ENCODE measurements at regions not wholly inside any gene's neighbourhood (a gene's known extent, or its start where the extent isn't known, plus 50 kb on each side); places are given as distances from the start of the nearest gene placed in this dataset.
"Not testable (repeated sequence)": the region's sequence is repeated elsewhere in the genome, so short reads cannot be mapped to it uniquely, and the experiment has no call there.

- H3K27ac Mint-ChIP-seq: no peak overlapping the region
- H3K27me3 Mint-ChIP-seq: peaks cover 24% of the 10 kb centered on the region
- H3K4me3 Mint-ChIP-seq: no peak overlapping the region
- no peak for DNase-seq
- no peaks in the 10 kb centered on the region for H3K9me3 ChIP-seq (ENCODE audit: control insufficient read depth, low read length, poor library complexity, severe bottlenecking)
- peaks cover 2% of the 10 kb centered on the region for H3K36me3 Mint-ChIP-seq (ENCODE audit: low read depth)
- ATAC-seq: no peak
- H3K4me1 Mint-ChIP-seq: peaks cover 2% of the 10 kb centered on the region
Observed at GRCh38 chr6:154624038-154624599, 109.1 kb upstream of the SCAF8 start.

GRCh38 chr6:154624727-154625126 is 108.5 kb upstream of the SCAF8 start:
- peaks cover 18% of the 10 kb centered on the region for H3K27me3 Mint-ChIP-seq
- not testable (repeated sequence) for H3K36me3 Mint-ChIP-seq (ENCODE audit: low read depth); DNase-seq; H3K27ac Mint-ChIP-seq; H3K4me3 Mint-ChIP-seq; ATAC-seq; H3K4me1 Mint-ChIP-seq; H3K9me3 ChIP-seq (ENCODE audit: control insufficient read depth, low read length, poor library complexity, severe bottlenecking)

GRCh38 chr6:154625721-154626120 is 107.5 kb upstream of the SCAF8 start:
- peaks cover 2% of the 10 kb centered on the region for H3K36me3 Mint-ChIP-seq (ENCODE audit: low read depth)
- no peak for DNase-seq
- H3K4me3 Mint-ChIP-seq: no peak overlapping the region
- H3K9me3 ChIP-seq (ENCODE audit: control insufficient read depth, low read length, poor library complexity, severe bottlenecking): no peaks in the 10 kb centered on the region
- peaks cover 14% of the 10 kb centered on the region for H3K27me3 Mint-ChIP-seq
- ATAC-seq: no peak
- H3K4me1 Mint-ChIP-seq: no peaks in the 10 kb centered on the region
- no peak overlapping the region for H3K27ac Mint-ChIP-seq

GRCh38 chr6:154629127-154629526 is 104.1 kb upstream of the SCAF8 start:
- Mint-ChIP-seq H3K4me1 (no peaks in the 10 kb centered on the region), H3K4me3 (no peak overlapping the region), H3K27ac (no peak overlapping the region), H3K27me3 (peaks cover 20% of the 10 kb centered on the region), H3K36me3 (ENCODE audit: low read depth) (peaks cover 2% of the 10 kb centered on the region)
- H3K9me3 ChIP-seq (ENCODE audit: control insufficient read depth, low read length, poor library complexity, severe bottlenecking): no peaks in the 10 kb centered on the region
- DNase-seq (no peak), ATAC-seq (no peak)

GRCh38 chr6:154632119-154632518 is 101.1 kb upstream of the SCAF8 start:
- ATAC-seq (no peak), DNase-seq (no peak)
- Mint-ChIP-seq H3K27me3 (peaks cover 20% of the 10 kb centered on the region), H3K4me1 (no peaks in the 10 kb centered on the region), H3K4me3 (no peak overlapping the region), H3K36me3 (ENCODE audit: low read depth) (peaks cover 2% of the 10 kb centered on the region), H3K27ac (no peak overlapping the region)
- H3K9me3 ChIP-seq (ENCODE audit: control insufficient read depth, low read length, poor library complexity, severe bottlenecking): no peaks in the 10 kb centered on the region

GRCh38 chr6:154637392-154637791 is 95.8 kb upstream of the SCAF8 start:
- H3K4me1 Mint-ChIP-seq: no peaks in the 10 kb centered on the region
- H3K27ac Mint-ChIP-seq: no peak overlapping the region
- no peaks in the 10 kb centered on the region for H3K36me3 Mint-ChIP-seq (ENCODE audit: low read depth)
- H3K4me3 Mint-ChIP-seq: no peak overlapping the region
- ATAC-seq: no peak
- H3K9me3 ChIP-seq (ENCODE audit: control insufficient read depth, low read length, poor library complexity, severe bottlenecking): no peaks in the 10 kb centered on the region
- peaks cover 4% of the 10 kb centered on the region for H3K27me3 Mint-ChIP-seq
- no peak for DNase-seq

- Mint-ChIP-seq H3K27me3 (peaks cover 8% of the 10 kb centered on the region), H3K4me1 (no peaks in the 10 kb centered on the region), H3K36me3 (ENCODE audit: low read depth) (no peaks in the 10 kb centered on the region), H3K27ac (no peak overlapping the region), H3K4me3 (no peak overlapping the region)
- H3K9me3 ChIP-seq (ENCODE audit: control insufficient read depth, low read length, poor library complexity, severe bottlenecking): no peaks in the 10 kb centered on the region
- no peak for DNase-seq
- no peak for ATAC-seq
Observed at GRCh38 chr6:154638369-154638768, 94.8 kb upstream of the SCAF8 start.

- not testable (repeated sequence) for H3K27ac Mint-ChIP-seq; H3K4me3 Mint-ChIP-seq; DNase-seq; ATAC-seq; H3K4me1 Mint-ChIP-seq; H3K9me3 ChIP-seq (ENCODE audit: control insufficient read depth, low read length, poor library complexity, severe bottlenecking); H3K27me3 Mint-ChIP-seq; H3K36me3 Mint-ChIP-seq (ENCODE audit: low read depth)
Observed at GRCh38 chr6:154639196-154639595, 94.0 kb upstream of the SCAF8 start.

- no peak overlapping the region for H3K27ac Mint-ChIP-seq
- H3K4me3 Mint-ChIP-seq: no peak overlapping the region
- no peaks in the 10 kb centered on the region for H3K9me3 ChIP-seq (ENCODE audit: control insufficient read depth, low read length, poor library complexity, severe bottlenecking)
- DNase-seq (no peak), ATAC-seq (no peak)
- H3K36me3 Mint-ChIP-seq (ENCODE audit: low read depth): no peaks in the 10 kb centered on the region
- H3K27me3 Mint-ChIP-seq: peaks cover 5% of the 10 kb centered on the region
- H3K4me1 Mint-ChIP-seq: no peaks in the 10 kb centered on the region
Observed at GRCh38 chr6:154648188-154648887, 84.9 kb upstream of the SCAF8 start.

- no peak overlapping the region for H3K4me3 Mint-ChIP-seq
- H3K9me3 ChIP-seq (ENCODE audit: control insufficient read depth, low read length, poor library complexity, severe bottlenecking): no peaks in the 10 kb centered on the region
- peaks cover 5% of the 10 kb centered on the region for H3K27me3 Mint-ChIP-seq
- ATAC-seq: no peak
- DNase-seq: no peak
- no peak overlapping the region for H3K27ac Mint-ChIP-seq
- no peaks in the 10 kb centered on the region for H3K36me3 Mint-ChIP-seq (ENCODE audit: low read depth)
- H3K4me1 Mint-ChIP-seq: no peaks in the 10 kb centered on the region
Observed at GRCh38 chr6:154648888-154649205, 84.4 kb upstream of the SCAF8 start.

GRCh38 chr6:154649721-154650120 is 83.5 kb upstream of the SCAF8 start:
- Mint-ChIP-seq H3K27me3 (peaks cover 5% of the 10 kb centered on the region), H3K27ac (no peak overlapping the region), H3K36me3 (ENCODE audit: low read depth) (no peaks in the 10 kb centered on the region), H3K4me1 (no peaks in the 10 kb centered on the region), H3K4me3 (no peak overlapping the region)
- ATAC-seq: no peak
- DNase-seq: no peak
- no peaks in the 10 kb centered on the region for H3K9me3 ChIP-seq (ENCODE audit: control insufficient read depth, low read length, poor library complexity, severe bottlenecking)

- ATAC-seq: no peak
Observed at GRCh38 chr6:154650351-154650750, 82.9 kb upstream of the SCAF8 start.

GRCh38 chr6:154651656-154652055 is 81.6 kb upstream of the SCAF8 start:
- ATAC-seq (no peak), DNase-seq (no peak)
- no peaks in the 10 kb centered on the region for H3K36me3 Mint-ChIP-seq (ENCODE audit: low read depth)
- H3K9me3 ChIP-seq (ENCODE audit: control insufficient read depth, low read length, poor library complexity, severe bottlenecking): no peaks in the 10 kb centered on the region
- no peak overlapping the region for H3K27ac Mint-ChIP-seq
- H3K4me3 Mint-ChIP-seq: no peak overlapping the region
- no peaks in the 10 kb centered on the region for H3K4me1 Mint-ChIP-seq
- H3K27me3 Mint-ChIP-seq: no peaks in the 10 kb centered on the region

More at GRCh38 chr6:154650351-154650750, 82.9 kb upstream of the SCAF8 start:
- Mint-ChIP-seq H3K4me3 (no peak overlapping the region), H3K27me3 (peaks cover 5% of the 10 kb centered on the region), H3K36me3 (ENCODE audit: low read depth) (no peaks in the 10 kb centered on the region), H3K27ac (no peak overlapping the region), H3K4me1 (no peaks in the 10 kb centered on the region)
- no peak for DNase-seq
- no peaks in the 10 kb centered on the region for H3K9me3 ChIP-seq (ENCODE audit: control insufficient read depth, low read length, poor library complexity, severe bottlenecking)

GRCh38 chr6:154653385-154653784 is 79.8 kb upstream of the SCAF8 start:
- DNase-seq: no peak
- no peak overlapping the region for H3K4me3 Mint-ChIP-seq
- H3K36me3 Mint-ChIP-seq (ENCODE audit: low read depth): no peaks in the 10 kb centered on the region
- no peaks in the 10 kb centered on the region for H3K4me1 Mint-ChIP-seq
- ATAC-seq: no peak
- H3K27ac Mint-ChIP-seq: no peak overlapping the region
- peaks cover 8% of the 10 kb centered on the region for H3K27me3 Mint-ChIP-seq
- H3K9me3 ChIP-seq (ENCODE audit: control insufficient read depth, low read length, poor library complexity, severe bottlenecking): no peaks in the 10 kb centered on the region
